ENCODE measurements at regions not wholly inside any gene's neighbourhood (a gene's known extent, or its start where the extent isn't known, plus 50 kb on each side); places are given as distances from the start of the nearest gene placed in this dataset.

DNA sequence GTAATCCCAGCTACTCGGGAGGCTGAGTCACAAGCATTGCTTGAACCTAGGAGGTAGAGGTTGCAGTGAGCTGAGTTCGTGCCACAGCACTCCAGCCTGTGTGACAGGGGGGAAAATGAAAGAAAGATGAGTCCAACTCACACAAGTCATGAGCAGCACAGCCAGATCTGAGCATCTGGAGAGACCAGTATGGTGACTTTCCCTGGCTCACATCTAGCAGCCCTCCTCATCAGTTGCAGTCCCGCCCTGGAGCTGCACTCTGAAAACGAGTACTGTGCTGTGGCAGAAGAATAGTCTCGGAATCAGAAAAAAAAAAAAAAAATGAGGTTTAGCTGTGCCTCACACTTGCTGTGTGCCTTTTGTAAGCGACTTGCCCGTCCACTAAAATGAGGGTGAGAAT, 74.4 kb upstream of the TRIB2 start:
- no peaks in the 10 kb centered on the region for H3K27me3 ChIP-seq (ENCODE audit: insufficient read depth, low read length, poor library complexity)
- DNase-seq = no peak
- TF ChIP-seq EZH2 (IDR thresholded peaks at IDR 0.05; ENCODE audit: borderline replicate concordance, low read depth, low read length, severe bottlenecking) = no peak
- TF ChIP-seq CTCF (IDR thresholded peaks at IDR 0.05; ENCODE audit: borderline replicate concordance, extremely low read depth, low read length, poor library complexity, severe bottlenecking) = no peak

GRCh38 chr2:12642859-12643258, 73.9 kb upstream of the TRIB2 start:
- DNase-seq (no peak), ATAC-seq (ENCODE audit: insufficient read depth, low read depth) (no peak)
- peaks cover 2% of the 10 kb centered on the region for H3K9me3 ChIP-seq (ENCODE audit: insufficient read depth, low read length, severe bottlenecking)

More for the DNA sequence above, 74.4 kb upstream of the TRIB2 start:
- Histone ChIP-seq H2AFZ (ENCODE audit: low read depth, low read length) (no peak overlapping the region), H4K20me1 (ENCODE audit: insufficient read depth, low read length) (no peaks in the 10 kb centered on the region), H3K4me1 (ENCODE audit: insufficient read depth, low read length) (no peaks in the 10 kb centered on the region), H3K4me3 (ENCODE audit: low read depth in 1 of 2, low read length in 2 of 2) (no peak overlapping the region), H3K36me3 (ENCODE audit: insufficient read depth, low read length) (no peaks in the 10 kb centered on the region), H3K4me2 (ENCODE audit: insufficient read depth, low read length) (no peak overlapping the region), H3K9me3 (ENCODE audit: insufficient read depth, low read length, severe bottlenecking) (peaks cover 2% of the 10 kb centered on the region), H3K27ac (ENCODE audit: low read length) (no peak overlapping the region), H3K79me2 (ENCODE audit: insufficient read depth, low read length) (no peaks in the 10 kb centered on the region), H3K9ac (ENCODE audit: low read depth, low read length) (no peak overlapping the region)
- ATAC-seq (ENCODE audit: insufficient read depth, low read depth) = no peak

DNA sequence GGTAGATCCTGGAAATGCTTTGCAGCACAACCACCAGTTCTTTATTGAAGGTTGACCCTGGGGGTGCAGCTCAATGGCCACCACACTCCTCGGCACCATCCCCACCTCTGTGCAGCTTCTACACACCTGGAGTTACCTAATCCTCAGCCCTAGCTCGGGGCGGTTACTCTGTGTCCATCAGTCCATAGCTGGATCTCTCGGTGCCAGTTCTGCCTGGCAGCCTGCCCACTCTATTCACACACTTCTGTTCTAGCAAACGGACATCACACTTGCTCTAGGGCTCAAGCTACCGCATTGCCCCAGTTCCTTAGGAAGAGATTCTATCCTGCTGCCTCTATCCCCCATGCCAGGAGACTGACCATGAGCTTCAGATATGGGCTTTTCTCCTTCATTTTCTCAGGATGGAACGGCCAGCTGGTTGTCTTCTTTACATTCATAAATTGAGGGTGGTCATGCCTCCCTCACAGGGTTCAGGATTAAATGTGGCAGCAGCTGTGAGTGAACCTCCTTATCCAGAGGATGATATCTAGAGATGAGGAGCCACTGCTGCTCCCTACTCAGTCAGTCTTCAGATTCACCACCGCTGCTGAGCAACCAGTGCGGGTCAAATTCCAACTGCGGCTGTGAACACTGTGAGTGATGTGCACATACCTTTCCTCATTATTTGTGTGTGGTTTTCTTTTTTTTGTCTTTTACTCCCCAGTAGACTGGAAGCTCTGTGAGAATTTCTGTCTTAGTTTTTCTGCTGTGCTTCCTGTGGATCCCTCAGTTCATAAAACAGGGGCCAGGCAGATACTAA, 66.9 kb upstream of the TRIB2 start:
- H4K20me1 ChIP-seq (ENCODE audit: insufficient read depth, low read length) = no peaks in the 10 kb centered on the region
- H3K27me3 ChIP-seq (ENCODE audit: insufficient read depth, low read length, poor library complexity) = no peaks in the 10 kb centered on the region
- H3K4me1 ChIP-seq (ENCODE audit: insufficient read depth, low read length) = no peaks in the 10 kb centered on the region
- no peak overlapping the region for H3K27ac ChIP-seq (ENCODE audit: low read length)
- H3K36me3 ChIP-seq (ENCODE audit: insufficient read depth, low read length) = no peaks in the 10 kb centered on the region
- DNase-seq (no peak), ATAC-seq (ENCODE audit: insufficient read depth, low read depth) (no peak)
- H3K9me3 ChIP-seq (ENCODE audit: insufficient read depth, low read length, severe bottlenecking) = peaks cover 2% of the 10 kb centered on the region
- TF ChIP-seq CTCF (IDR thresholded peaks at IDR 0.05; ENCODE audit: borderline replicate concordance, extremely low read depth, low read length, poor library complexity, severe bottlenecking) = no peak
- TF ChIP-seq EZH2 (IDR thresholded peaks at IDR 0.05; ENCODE audit: borderline replicate concordance, low read depth, low read length, severe bottlenecking) = no peak
- no peak overlapping the region for H2AFZ ChIP-seq (ENCODE audit: low read depth, low read length)
- H3K4me3 ChIP-seq (ENCODE audit: low read depth in 1 of 2, low read length in 2 of 2) = no peak overlapping the region
- H3K4me2 ChIP-seq (ENCODE audit: insufficient read depth, low read length) = no peak overlapping the region
- H3K9ac ChIP-seq (ENCODE audit: low read depth, low read length) = no peak overlapping the region
- no peaks in the 10 kb centered on the region for H3K79me2 ChIP-seq (ENCODE audit: insufficient read depth, low read length)

More at GRCh38 chr2:12642859-12643258, 73.9 kb upstream of the TRIB2 start:
- Histone ChIP-seq H3K36me3 (ENCODE audit: insufficient read depth, low read length) (no peaks in the 10 kb centered on the region), H3K4me1 (ENCODE audit: insufficient read depth, low read length) (no peaks in the 10 kb centered on the region), H3K9ac (ENCODE audit: low read depth, low read length) (no peak overlapping the region), H3K4me2 (ENCODE audit: insufficient read depth, low read length) (no peak overlapping the region), H2AFZ (ENCODE audit: low read depth, low read length) (no peak overlapping the region), H3K79me2 (ENCODE audit: insufficient read depth, low read length) (no peaks in the 10 kb centered on the region), H4K20me1 (ENCODE audit: insufficient read depth, low read length) (no peaks in the 10 kb centered on the region), H3K4me3 (ENCODE audit: low read depth in 1 of 2, low read length in 2 of 2) (no peak overlapping the region), H3K27me3 (ENCODE audit: insufficient read depth, low read length, poor library complexity) (no peaks in the 10 kb centered on the region), H3K27ac (ENCODE audit: low read length) (no peak overlapping the region)
- no peak for TF ChIP-seq CTCF (IDR thresholded peaks at IDR 0.05; ENCODE audit: borderline replicate concordance, extremely low read depth, low read length, poor library complexity, severe bottlenecking)
- TF ChIP-seq EZH2 (IDR thresholded peaks at IDR 0.05; ENCODE audit: borderline replicate concordance, low read depth, low read length, severe bottlenecking) = no peak
